Panc1 (cell line): ENCODE measurements at regions not wholly inside any gene's neighbourhood (a gene's known extent, or its start where the extent isn't known, plus 50 kb on each side); places are given as distances from the start of the nearest gene placed in this dataset.

Source experiments
- CTCF ChIP-seq: fragments of 450-650 bp; IDR thresholded peaks from 2 replicates; pipeline ENCODE4 v1.5.1; 2017; ENCODE audit warnings: mild to moderate bottlenecking
- POLR2AphosphoS5 ChIP-seq: IDR thresholded peaks from 2 replicates; pipeline ENCODE4 v1.6.1; 2012; ENCODE audit warnings: mild to moderate bottlenecking, low read depth, low read length, moderate library complexity
- REST ChIP-seq, 2 experiments: IDR thresholded peaks; 2 replicates each; pipeline ENCODE4 v1.6.1; 2011 to 2012; ENCODE audit warnings: low read depth in 2 of 2, control low read depth in 1 of 2, low read length in 1 of 2, mild to moderate bottlenecking in 1 of 2, moderate library complexity in 1 of 2; ENCODE audit not compliant: insufficient read depth in 1 of 2
- TCF7L2 ChIP-seq: IDR thresholded peaks from 2 replicates; pipeline ENCODE4 v1.6.1; 2011; ENCODE audit warnings: mild to moderate bottlenecking, low read depth, low read length, inconsistent platforms

GRCh38 chr2:236862526-236862925 lies 223.2 kb upstream of the COPS8 start:
- no peak for TF ChIP-seq CTCF
- no peak for TF ChIP-seq POLR2AphosphoS5
- TF ChIP-seq TCF7L2 = no peak
- TF ChIP-seq REST (IDR thresholded peaks at IDR 0.05; ENCODE audit: insufficient read depth in 1 of 2, low read depth in 2 of 2, low read length in 1 of 2) = no peak
